22Rv1 (cell line): ENCODE measurements at regions not wholly inside any gene's neighbourhood (a gene's known extent, or its start where the extent isn't known, plus 50 kb on each side); places are given as distances from the start of the nearest gene placed in this dataset.

Experiments
- ZFX ChIP-seq: fragments of 450-650 bp; IDR thresholded peaks from 2 replicates; pipeline ENCODE4 v1.6.1; 2017; ENCODE audit warnings: antibody characterized with exemption, borderline replicate concordance
- TF ChIP-seq, protein P1 (sequence below): fragments of 450-650 bp; IDR thresholded peaks from 2 replicates; pipeline ENCODE4 v1.5.1; 2017; ENCODE audit warnings: mild to moderate bottlenecking

DNA sequence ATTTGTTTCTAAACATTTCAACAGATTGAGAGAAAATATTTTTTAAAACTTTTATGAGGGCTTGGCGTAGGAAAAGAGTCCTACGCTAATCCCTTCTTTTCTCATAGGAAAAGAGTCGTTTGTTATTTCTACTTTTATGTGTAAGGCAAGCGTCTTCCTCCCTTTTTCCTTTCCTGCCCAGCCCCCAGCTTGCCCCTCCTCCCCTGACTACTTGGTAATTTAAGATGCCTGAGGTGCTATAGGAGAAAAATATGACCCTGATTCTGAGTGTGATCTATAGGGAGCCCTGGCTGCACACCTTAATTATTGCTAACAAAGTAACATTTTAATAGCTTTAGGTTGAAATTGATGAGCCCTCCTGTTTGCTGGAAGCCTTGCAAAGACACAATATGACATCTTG, 373.6 kb downstream of the PBX1 start:
- TF ChIP-seq, protein P1, sequence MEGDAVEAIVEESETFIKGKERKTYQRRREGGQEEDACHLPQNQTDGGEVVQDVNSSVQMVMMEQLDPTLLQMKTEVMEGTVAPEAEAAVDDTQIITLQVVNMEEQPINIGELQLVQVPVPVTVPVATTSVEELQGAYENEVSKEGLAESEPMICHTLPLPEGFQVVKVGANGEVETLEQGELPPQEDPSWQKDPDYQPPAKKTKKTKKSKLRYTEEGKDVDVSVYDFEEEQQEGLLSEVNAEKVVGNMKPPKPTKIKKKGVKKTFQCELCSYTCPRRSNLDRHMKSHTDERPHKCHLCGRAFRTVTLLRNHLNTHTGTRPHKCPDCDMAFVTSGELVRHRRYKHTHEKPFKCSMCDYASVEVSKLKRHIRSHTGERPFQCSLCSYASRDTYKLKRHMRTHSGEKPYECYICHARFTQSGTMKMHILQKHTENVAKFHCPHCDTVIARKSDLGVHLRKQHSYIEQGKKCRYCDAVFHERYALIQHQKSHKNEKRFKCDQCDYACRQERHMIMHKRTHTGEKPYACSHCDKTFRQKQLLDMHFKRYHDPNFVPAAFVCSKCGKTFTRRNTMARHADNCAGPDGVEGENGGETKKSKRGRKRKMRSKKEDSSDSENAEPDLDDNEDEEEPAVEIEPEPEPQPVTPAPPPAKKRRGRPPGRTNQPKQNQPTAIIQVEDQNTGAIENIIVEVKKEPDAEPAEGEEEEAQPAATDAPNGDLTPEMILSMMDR, result no peak
- no peak for TF ChIP-seq ZFX
